GM12872 (cell line): ENCODE measurements at regions not wholly inside any gene's neighbourhood (a gene's known extent, or its start where the extent isn't known, plus 50 kb on each side); places are given as distances from the start of the nearest gene placed in this dataset.

Experiments used
- CTCF ChIP-seq: IDR thresholded peaks from 3 replicates; pipeline ENCODE4 v1.5.1; 2011; ENCODE audit warnings: low read depth, mild to moderate bottlenecking, low read length, moderate library complexity; ENCODE audit not compliant: insufficient read depth

GRCh38 chr12:17369556-17369955 is 720.4 kb downstream of the RERGL start:
- TF ChIP-seq CTCF: no peak

GRCh38 chr12:17361224-17361623 is 728.8 kb downstream of the RERGL start:
- no peak for TF ChIP-seq CTCF

- no peak for TF ChIP-seq CTCF
Measured at GRCh38 chr12:17358835-17359234, 731.2 kb downstream of the RERGL start.

GRCh38 chr12:17357396-17357795 is 732.6 kb downstream of the RERGL start:
- no peak for TF ChIP-seq CTCF

GRCh38 chr12:17352164-17352563 is 737.8 kb downstream of the RERGL start:
- TF ChIP-seq CTCF: no peak

- TF ChIP-seq CTCF: no peak
Measured at GRCh38 chr12:17348311-17348710, 741.7 kb downstream of the RERGL start.

- no peak for TF ChIP-seq CTCF
Measured at GRCh38 chr12:17344649-17345048, 738.7 kb upstream of the LMO3 start.

- TF ChIP-seq CTCF: no peak
Measured at GRCh38 chr12:17342381-17342961, 736.5 kb upstream of the LMO3 start.
